NCI-H146 treated with DMSO at 0.1 percent for 48 hours (cell line): ENCODE measurements at regions not wholly inside any gene's neighbourhood (a gene's known extent, or its start where the extent isn't known, plus 50 kb on each side); places are given as distances from the start of the nearest gene placed in this dataset.
"Not testable (repeated sequence)": the region's sequence is repeated elsewhere in the genome, so short reads cannot be mapped to it uniquely, and the experiment has no call there.

ENCODE experiments used
- DNase-seq: peaks from one replicate; lab custom pipeline; 2025; ENCODE audit not compliant: unreplicated experiment; lab: John Stamatoyannopoulos, UW

- no peak for DNase-seq
Observed at GRCh38 chr6:69489970-69490369, 306.8 kb downstream of the LMBRD1 start.

- DNase-seq = no peak
Observed at GRCh38 chr6:69487688-69488087, 309.1 kb downstream of the LMBRD1 start.

GRCh38 chr6:69466979-69467570 lies 329.7 kb downstream of the LMBRD1 start:
- no peak for DNase-seq

- no peak for DNase-seq
Observed at GRCh38 chr6:69465866-69466265, 330.9 kb downstream of the LMBRD1 start.

GRCh38 chr6:69456086-69456485 lies 340.7 kb downstream of the LMBRD1 start:
- no peak for DNase-seq

GRCh38 chr6:69454619-69455018 lies 342.2 kb downstream of the LMBRD1 start:
- DNase-seq = not testable (repeated sequence)

GRCh38 chr6:69450493-69450892 lies 346.3 kb downstream of the LMBRD1 start:
- DNase-seq = not testable (repeated sequence)

GRCh38 chr6:69449887-69450286 lies 346.9 kb downstream of the LMBRD1 start:
- DNase-seq = no peak
